GM23338 (cell line): ENCODE measurements at regions not wholly inside any gene's neighbourhood (a gene's known extent, or its start where the extent isn't known, plus 50 kb on each side); places are given as distances from the start of the nearest gene placed in this dataset.

Experiments used
- POLR2AphosphoS5 ChIP-seq: IDR thresholded peaks from 2 replicates; pipeline ENCODE4 v1.6.1; 2016; ENCODE audit warnings: antibody characterized with exemption, low read depth
- TF ChIP-seq, protein P1 (sequence below), 2 experiments: fragments of 200-600 bp in 1 of 2; sonication (generic) in 1 of 2; conservative IDR thresholded peaks; 2 replicates each; pipeline versions ENCODE4 v1.5.1 to v1.6.1; 2016 to 2017; ENCODE audit warnings: antibody characterized with exemption in 2 of 2, low read depth in 2 of 2, mild to moderate bottlenecking in 2 of 2, moderate library complexity in 1 of 2

DNA sequence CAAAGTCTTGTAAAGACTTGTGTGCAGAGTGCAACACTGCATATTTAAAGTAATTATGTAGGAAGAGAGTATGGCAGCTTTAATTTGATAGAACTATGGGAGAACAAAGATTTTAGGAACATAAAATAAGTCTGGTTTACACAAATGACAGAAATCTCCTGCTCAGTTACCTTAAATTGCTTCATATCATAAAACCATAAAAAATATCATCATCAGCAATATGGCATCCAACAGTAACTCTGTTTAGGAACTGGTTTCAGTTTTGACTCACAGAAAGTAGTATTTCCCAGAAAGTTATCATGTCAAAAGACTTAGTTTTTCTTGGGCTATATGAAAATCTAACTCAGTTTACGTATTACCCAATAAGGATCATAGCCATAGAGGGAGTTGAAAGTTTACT lies 292.1 kb upstream of the PMFBP1 start:
- TF ChIP-seq, protein P1, sequence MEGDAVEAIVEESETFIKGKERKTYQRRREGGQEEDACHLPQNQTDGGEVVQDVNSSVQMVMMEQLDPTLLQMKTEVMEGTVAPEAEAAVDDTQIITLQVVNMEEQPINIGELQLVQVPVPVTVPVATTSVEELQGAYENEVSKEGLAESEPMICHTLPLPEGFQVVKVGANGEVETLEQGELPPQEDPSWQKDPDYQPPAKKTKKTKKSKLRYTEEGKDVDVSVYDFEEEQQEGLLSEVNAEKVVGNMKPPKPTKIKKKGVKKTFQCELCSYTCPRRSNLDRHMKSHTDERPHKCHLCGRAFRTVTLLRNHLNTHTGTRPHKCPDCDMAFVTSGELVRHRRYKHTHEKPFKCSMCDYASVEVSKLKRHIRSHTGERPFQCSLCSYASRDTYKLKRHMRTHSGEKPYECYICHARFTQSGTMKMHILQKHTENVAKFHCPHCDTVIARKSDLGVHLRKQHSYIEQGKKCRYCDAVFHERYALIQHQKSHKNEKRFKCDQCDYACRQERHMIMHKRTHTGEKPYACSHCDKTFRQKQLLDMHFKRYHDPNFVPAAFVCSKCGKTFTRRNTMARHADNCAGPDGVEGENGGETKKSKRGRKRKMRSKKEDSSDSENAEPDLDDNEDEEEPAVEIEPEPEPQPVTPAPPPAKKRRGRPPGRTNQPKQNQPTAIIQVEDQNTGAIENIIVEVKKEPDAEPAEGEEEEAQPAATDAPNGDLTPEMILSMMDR (conservative IDR thresholded peaks at IDR 0.05; ENCODE audit: low read depth in 2 of 2): no peak
- TF ChIP-seq POLR2AphosphoS5: no peak
